MV-4-11 (cell line): ENCODE measurements at regions not wholly inside any gene's neighbourhood (a gene's known extent, or its start where the extent isn't known, plus 50 kb on each side); places are given as distances from the start of the nearest gene placed in this dataset.
"Not testable (repeated sequence)": the region's sequence is repeated elsewhere in the genome, so short reads cannot be mapped to it uniquely, and the experiment has no call there.

Experiments
- DNase-seq: peaks from one replicate; lab custom pipeline; 2025; lab: John Stamatoyannopoulos, UW

DNA sequence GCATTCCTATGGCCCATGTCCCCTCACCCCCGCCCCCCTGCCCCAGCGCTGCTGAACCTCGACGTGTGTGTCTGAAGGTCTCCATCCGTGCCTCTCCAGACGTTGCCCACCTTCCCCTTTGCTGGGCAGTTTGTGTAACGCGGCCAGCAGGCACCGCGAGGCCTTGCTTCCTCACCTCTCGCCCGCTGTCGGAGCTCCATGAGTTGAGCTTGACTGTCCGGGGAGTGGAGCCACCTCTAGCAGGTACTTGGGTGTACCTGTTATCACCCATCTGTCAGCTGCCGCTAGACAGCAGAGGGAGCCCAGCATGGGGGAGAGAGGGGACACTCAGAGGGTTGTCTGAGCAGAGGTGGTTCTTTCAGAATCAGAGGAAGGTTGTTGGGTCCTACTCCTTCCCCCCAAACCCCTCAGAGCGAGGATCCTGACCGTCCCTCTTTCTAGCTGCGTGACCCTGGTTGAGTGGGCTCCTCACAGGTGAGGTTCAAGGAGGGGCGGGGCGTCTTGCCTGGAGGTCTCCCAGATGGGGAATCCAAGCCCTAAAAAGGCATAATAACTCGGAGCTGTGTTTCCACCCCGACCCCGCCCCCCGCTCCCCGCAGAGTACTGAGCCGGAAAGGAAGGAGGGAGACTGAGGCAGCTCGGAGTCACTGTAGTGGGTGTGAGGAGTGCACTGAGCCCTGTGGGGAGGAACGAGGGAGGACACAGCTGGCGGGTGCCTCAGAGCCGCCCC is 184.7 kb downstream of the C9orf50 start:
- DNase-seq, result no peak

DNA sequence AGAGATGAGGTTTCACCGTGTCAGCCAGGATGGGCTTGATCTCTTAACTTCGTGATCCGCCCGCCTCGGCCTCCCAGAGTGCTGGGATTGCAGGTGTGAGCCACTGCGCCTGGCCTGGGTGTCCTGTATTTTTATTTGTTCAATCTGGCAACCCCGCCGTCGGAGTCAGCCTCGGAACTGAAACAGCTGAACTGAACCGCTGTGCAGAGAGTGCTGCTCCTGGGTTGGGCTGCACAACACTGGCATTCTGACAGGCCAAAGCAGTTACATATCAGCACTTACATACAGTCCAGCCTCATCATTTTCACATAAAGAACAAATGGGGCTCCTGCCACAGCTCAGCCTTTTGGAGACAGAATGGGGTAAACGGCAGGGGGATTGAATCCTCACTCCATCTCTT is 185.6 kb downstream of the C9orf50 start:
- DNase-seq, result no peak

DNA sequence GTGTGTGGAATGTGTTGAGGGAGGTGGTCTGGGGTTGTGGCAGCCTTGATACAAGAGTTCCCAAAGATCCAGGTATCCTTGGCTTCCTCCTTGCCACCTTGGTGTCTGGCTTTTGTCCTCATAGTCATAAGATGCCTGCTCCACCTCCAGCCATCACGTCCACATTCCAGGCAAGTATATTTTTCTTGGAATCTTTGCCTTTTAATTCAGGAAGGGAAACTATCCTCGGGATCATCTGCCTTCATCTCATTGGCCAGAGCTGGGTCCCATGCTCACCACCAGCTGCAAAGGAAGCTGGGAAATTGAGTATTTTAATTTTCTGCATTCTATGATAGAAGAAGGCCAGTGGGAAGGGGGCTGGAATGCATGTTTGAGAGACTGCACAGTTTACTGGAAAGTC is 186.7 kb downstream of the C9orf50 start:
- DNase-seq, result no peak

- DNase-seq, result no peak
Measured at GRCh38 chr9:129432297-129433154, 188.4 kb downstream of the C9orf50 start.

DNA sequence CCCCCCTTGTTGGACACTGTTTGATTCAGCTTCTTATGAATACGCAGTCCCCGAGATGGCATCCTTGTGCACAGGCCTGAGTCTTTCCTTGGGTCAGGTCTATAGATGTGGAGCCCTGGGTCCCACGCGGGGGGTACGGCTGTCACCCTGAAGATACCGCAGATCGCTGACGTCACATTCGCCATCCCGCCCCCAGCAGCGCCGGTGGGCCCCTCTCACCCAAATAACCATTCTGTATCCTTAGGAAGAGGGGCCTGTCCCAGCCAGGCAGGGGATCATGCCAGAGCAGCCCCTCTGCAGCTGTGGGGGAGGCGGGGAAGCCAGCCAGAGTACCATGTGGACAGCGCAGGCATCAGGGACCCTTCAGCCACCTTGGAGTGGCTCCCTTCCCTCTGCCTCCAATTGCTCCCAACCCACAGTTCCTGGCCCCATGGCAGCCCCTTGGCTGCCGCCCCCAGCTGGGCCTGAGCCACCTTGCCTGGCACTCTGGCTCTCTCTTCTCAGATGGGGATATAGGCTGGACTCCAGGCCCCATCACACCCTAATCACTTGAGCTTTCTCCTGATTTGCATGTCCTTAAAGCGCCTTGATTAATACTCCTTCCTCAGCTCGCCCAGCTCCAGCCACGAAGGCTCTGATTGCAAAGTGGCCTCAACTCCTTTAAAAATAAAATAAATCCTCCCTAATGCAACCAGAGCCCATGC is 189.8 kb downstream of the C9orf50 start:
- DNase-seq, result no peak

DNA sequence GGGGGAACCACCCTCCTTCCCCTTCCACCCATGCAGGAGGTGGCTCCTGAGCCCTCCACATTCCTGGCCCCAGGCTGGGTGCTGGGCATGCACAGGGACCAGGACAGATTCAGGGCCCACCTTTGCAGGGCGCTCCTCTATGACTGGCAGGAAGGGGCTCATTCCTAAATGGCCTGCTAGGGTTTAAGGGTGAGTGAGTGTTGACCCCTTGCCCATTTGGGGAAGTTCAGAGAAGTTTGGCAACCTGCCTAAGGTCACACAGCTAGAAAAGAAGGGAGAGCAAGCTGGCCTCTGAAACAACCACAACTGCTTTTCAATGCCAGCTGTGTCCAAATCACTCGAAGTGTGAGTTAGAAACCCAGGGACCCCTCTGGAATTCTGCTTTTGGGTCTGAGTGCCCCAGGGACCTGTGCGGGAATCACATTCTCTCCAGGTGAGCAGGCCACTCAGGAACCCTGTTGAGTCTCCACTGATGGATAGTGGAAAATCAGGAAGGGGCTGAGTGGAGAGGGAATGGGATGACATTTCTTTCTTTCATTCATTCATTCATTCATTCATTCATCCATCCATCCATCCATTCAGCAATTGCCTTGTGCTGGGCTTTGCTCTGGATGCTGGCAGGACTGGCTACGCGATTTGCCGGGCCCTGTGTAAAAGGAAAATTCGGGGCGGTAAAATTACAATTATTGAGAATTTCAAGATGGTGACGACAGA is 191.9 kb downstream of the C9orf50 start:
- DNase-seq, result peak; percentile 6

DNA sequence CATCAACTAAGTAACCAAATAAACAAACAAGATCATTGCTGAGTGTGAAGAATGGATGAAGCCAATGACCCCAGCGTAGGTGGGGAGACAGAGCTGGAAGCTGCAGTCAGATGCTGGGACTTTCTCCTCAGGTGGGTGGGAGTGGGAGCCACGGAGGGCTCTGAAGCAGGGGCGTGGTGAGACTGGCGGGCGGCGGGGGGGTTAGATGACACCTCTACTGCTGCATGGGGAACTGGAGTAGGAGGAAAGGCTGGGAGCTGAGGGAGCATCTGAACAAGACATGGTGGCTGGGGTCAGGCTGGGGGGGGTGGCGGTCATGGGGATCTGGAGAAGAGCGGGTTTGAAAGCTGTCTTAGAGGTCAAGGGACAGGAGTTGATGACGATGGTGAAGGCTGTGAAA is 193.8 kb downstream of the C9orf50 start:
- DNase-seq, result no peak

DNA sequence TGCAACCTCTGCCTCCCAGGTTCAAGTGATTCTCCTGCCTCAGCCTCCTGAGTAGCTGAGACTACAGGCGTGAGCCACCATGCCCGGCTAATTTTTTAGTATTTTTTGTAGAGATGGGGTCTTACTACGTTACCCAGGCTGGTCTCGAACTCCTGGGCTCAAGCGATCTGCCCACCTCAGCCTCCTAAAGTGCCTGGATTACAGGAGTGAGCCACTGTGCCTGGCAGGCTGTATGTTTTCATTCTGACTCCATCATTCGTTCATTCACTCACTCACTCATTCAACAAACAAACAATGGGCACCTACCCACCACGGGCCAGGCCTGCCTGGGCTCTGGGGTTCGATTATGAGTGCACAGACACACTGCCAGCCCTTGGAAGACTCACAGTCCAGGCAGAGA is 197.1 kb downstream of the C9orf50 start:
- not testable (repeated sequence) for DNase-seq

- DNase-seq, result no peak
Measured at GRCh38 chr9:129423216-129423615, 197.7 kb downstream of the C9orf50 start.

DNA sequence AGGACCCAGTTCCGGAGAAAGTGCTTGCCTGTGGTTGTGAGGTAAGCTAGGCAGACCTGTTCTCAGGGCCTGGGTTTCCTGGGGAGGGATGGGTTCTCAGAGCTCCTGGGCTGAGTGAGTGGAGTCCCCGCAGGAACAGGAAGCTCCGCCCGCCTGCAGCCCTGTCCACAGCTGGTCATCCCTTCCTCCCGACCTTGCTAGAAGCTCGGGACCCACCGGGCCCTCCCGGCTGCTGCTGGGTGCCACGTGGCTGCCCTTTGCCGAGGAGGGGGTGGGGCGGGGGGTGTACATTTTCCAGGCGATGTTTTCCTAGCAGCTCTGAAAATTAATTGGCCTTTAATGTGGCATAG is 198.1 kb downstream of the C9orf50 start:
- DNase-seq, result no peak

GRCh38 chr9:129422032-129422842 is 198.7 kb downstream of the C9orf50 start:
- DNase-seq, result no peak

DNA sequence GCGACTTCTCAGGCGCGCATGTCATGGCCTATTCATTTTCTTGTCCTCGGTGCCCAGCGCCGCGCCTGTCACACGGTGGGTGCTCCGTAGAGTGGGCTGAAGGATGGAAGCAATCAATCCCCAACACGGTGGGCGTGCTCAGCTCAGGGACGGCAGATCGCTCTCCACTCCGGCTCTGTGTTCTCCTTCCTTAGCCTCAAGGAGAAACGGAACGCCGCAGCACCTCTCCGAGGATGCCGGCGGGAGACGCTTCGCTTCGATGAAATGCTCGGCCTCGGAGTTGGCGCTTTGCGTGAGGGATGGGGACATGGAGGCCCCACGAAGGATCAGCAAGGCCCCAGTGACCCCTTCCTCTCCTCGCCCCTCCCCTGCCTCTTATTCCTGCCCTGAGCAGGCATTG is 199.5 kb downstream of the C9orf50 start:
- DNase-seq, result no peak

DNA sequence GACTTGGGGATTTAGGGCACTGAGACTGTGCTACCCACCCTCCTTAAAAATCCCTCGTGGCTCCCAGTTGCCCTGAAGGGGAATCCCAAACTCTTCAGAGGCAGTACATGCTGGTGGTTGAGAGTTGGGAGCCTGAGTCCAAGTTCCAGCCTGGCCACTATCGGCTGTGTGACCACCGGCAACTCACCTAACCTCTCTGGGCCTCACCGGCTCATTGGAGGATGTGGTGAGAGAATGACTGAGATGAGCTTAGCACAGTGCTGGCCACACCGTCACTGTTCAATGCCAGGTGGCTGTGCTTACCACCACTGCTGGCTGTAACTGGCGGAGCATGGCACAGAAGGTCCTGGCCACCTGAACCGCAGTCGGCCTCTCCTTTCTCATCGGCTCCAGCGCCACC is 200.2 kb downstream of the C9orf50 start:
- DNase-seq, result no peak

GRCh38 chr9:129419382-129419899 is 201.5 kb downstream of the C9orf50 start:
- no peak for DNase-seq

DNA sequence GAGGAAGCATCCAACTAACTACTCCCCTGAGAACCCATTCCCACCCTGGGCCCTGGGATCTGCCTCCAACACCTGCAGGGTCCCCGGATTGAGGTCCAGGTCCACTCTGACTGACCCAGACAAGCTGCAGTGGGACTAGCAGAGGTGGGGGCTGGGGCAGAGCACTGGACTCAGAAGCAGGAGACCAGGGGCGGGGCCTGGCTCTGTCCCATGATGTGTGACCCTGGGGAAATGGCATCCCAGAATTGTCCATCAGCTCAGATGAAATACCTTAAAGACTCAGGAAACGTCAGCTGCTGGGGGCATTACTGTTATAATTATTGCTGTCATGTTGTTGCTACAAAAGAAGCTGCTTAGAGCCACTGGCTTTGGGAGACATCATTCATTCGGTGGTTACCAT is 202.4 kb downstream of the C9orf50 start:
- DNase-seq, result no peak

DNA sequence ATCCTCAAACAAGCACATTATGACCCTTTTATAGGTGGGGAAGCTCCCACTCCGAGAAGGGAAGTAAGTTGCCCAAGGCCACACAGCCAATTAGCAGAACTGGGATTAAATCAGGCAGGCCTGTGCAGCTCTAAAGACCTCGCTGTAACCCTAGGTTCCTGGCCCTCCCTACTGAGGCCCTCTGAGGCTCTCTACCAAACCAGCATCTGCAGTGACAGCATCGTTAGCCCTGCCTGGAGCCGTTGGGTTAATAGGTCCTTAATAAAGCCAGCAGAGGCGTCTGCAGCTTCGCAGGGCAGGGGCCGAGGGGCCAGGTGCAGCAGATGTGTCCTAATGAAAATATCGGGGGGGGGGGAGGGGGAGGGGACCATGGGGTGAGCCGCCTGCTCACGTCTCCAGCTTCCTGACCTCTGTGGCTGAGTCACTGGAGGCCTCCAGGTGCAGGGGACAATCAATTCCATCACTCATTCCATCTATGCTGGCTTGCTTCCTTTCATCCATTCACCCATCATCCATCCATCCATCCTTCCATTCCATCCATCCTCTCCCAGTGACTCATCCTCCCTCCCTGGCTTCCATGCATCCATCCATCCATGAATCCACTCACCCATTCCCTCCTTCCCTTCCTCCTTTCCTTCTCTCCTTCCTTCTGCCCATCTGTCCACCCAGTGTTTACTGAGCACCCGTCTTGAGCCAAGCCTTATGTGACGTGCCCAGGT is 203.9 kb downstream of the C9orf50 start:
- peak; percentile 92 for DNase-seq

DNA sequence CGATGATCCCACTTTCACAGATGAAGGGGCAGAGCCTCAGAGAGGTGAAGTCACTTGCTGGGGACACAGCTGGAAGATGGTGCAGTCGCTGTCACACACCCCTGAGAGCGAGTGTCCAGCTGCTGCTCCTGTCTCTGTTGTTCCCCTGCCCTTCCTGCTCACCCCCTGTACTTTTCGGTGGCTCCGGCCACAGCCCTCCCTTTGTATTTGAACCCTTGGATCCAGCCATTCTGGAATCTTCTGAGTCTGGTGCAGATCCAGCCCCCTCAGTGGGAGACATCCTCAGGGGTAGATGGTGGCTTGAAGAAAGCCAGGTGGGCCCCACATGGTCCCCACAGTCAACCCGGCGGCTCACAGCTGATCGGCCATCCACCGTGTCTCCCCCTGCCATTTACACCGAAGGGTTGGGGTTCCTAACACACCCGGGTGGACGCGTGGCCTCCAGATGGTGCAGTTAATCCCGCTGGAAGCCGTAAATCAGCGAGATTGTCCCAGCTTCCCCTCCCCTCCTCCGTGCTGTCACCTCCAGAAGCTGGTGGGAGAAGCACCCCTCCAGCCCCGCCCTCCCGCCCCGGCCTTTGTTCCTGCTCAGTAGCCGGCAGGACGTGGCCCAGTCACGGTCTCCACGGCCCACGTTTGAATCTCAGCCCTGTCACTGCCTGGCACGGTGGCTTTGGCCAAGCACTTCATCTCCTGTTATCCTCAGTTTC is 204.8 kb downstream of the C9orf50 start:
- no peak for DNase-seq

DNA sequence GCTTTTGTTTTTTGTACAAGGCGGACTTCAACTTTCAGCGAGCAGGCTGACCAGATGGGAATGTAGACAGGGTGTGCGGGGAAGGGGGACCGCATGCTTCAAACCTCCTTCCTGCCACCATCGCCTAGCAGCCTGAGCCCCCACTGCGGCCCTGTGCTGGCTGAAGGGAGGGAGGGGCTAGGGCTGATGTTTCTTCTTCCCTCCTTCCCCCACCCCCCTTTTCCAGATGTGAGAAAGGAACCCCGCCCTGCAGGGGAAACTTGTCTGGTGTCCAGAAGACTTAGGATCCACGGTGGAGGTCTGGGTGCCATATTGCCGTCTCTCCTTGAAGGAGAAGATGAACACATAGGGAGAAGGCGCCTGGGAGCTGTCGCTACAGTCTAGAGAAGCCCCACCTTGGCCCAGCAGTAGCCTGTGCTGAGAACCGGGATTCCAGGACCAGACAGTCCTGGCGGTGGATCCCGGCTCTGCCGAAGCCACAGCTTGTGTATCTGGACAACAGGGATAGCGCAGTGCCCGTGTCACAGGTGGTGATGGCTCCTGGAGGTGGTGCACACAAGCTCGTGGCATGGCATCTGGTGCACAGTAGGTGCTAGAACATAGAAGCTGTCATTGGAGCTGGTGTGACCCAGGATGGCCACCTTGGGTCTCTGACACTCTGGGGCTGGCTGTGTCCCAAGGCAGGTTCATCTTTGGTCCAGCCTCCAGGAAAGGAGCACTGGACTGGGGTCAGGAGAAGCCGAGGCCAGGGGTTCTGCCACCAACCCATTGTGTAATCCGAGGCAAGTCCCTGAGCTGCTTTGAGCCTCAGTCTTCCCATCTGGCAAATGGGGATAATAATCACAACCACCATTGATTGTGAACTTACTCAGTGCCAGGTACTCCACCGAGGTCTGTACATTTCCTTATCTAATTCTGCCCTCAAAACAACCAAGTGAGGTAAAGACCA is 205.6 kb downstream of the C9orf50 start:
- no peak for DNase-seq
